Non-pigmented ciliary epithelial cell (primary cell): ENCODE measurements at regions not wholly inside any gene's neighbourhood (a gene's known extent, or its start where the extent isn't known, plus 50 kb on each side); places are given as distances from the start of the nearest gene placed in this dataset.
A peak's percentile ranks its signal among the peaks of the same experiment; 100 is the strongest.

Experiments used
- DNase-seq: peaks from one replicate; pipeline ENCODE4 v3.0.0-alpha.2; 2010; ENCODE audit warnings: low read depth

DNA sequence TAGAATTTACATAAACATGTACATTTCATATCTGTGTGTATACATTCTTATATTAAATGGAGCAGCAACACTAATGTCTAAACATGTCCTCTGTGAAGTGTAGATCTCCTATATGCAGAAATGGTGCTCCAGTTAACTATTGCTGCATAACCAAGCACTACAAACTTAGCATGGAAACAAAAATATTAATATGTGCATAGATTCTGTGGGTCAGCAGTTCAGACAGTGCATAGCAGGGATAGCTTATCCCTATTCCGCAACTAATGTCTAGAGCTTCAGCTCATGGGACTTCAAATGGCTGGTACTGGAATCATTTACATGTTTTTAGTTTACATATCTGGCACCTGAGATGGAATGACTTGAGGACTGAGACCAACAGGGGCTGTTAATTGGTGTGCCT is 652.1 kb downstream of the TLE4 start:
- DNase-seq: no peak

DNA sequence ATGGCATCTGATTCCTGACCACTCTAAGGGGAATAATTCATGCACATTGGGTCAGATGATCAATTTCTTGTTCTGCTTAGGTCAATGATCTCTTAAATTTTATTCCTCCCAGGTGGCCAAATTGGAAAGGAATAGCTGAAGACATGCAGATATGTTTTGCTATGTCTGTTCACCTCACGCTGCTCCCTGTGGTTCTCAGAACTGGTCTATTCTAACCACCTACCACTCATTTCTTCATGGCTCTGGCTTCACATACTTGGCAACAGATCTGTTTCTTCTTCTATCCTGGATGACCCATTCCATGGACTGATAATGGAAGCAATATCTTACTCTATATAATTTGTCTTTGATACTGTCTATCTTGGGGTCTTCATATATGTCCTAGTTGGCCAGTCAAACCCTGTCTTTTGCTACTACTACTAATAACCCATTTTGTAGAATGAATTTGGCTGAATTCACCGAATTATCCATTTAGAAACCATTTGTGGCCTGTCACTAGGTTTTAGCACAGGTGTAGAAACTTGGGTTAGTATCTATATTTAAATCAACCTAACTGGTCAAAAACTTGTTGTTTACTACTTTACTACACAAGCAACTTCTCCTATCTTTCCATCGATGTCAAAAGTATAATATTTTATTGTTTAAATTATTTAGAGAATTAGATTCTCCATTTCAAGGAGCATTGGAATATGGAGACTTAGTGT is 650.9 kb downstream of the TLE4 start:
- DNase-seq: no peak

DNA sequence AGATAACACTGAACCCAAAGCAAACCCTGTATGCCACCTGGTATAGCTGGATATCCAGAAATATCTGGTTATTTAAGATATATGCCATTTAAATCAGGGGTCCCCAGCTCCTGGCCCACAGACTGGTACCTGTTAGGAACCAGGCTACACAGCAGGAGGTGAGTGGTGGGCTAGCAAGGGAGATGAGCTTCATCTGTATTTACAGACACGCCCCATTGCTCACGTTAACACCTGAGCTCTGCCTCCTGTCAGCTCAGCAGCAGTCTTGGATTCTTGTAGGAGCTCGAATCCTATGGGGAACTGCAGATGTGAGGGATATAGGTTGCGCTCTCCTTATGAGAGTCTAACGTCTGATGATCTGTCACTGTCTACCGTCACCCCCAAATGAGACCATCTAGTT is 646.6 kb downstream of the TLE4 start:
- no peak for DNase-seq

DNA sequence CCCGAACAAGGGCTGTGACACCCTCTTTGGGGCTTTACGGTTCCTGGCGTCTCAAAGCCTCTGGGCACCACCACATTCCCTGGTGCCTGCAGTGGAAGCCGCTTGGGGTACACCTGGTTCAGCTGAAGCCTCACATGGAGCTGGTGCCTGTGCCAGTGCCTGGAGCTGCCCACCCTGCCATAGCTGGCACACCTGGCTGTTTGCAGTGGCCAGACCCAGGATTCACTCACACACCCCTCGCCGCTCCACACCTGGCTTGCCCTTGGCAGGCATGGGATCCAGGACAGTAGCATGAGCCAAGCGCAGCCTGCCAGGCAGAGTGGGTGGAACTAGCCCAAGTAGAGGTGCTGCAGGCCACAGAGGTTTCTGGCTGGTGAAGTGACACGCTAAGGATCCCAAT is 641.8 kb downstream of the TLE4 start:
- DNase-seq: no peak

DNA sequence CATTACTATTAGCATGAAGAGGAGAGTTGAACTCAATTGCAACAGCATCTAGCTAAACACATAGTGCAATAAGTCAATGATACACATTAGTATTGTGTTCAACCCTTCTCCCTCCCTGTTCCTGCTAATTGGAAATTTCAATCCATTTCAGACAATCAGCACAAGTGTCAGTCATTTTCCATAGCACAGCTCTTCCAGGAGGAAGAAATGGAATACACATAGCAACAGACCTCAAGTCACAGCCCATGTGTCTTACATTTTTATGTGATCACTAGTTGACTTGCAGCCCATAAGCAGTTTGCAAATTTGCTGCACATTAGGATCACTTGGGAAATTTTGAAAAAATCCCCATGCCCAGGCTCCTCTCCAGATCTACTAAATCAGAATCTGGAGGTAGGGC is 636.9 kb downstream of the TLE4 start:
- DNase-seq: no peak

DNA sequence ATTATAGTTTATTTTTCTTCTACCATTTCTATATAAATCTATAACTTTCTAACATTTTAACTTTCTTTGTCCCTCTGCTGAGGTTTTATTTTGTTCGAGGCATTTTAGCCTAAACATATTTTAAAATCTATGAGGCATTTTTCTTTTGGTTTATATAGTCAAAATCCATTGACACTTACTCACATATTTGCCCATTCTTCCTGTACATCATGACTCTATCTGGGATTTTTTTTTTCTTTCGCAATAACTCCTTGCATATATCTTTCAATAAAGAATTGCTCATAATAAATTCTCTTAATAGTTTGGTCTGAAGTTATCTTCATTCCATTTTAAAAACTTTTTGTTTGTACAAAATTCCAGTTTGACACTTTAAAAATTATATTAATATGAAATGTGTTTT is 632.3 kb downstream of the TLE4 start:
- DNase-seq: no peak

DNA sequence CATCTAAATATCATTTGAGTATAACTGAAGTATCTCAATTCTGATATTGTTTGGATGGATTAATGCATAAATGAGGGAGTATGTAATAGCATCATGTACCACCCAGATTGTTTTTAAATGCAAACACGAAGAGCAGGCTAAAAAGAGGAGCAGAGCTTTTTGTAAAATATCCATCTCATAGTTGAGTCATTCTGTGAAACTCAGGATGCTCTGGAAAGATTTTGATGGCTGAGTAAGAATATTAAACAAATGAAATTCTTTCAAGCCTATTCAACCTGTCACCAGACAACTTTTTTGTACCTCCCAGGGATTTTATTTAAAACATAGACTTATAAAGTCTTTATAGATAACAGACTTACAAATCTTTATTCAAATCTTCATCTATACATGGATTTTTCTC is 625.9 kb downstream of the TLE4 start:
- peak; percentile 26 for DNase-seq

- DNase-seq: no peak
These were observed 619.3 kb downstream of the TLE4 start for GRCh38 chr9:80191108-80191507.

- no peak for DNase-seq
These were observed 616.8 kb downstream of the TLE4 start for GRCh38 chr9:80188579-80188978.

- DNase-seq: no peak
These were observed 613.5 kb downstream of the TLE4 start for GRCh38 chr9:80185112-80185738.

DNA sequence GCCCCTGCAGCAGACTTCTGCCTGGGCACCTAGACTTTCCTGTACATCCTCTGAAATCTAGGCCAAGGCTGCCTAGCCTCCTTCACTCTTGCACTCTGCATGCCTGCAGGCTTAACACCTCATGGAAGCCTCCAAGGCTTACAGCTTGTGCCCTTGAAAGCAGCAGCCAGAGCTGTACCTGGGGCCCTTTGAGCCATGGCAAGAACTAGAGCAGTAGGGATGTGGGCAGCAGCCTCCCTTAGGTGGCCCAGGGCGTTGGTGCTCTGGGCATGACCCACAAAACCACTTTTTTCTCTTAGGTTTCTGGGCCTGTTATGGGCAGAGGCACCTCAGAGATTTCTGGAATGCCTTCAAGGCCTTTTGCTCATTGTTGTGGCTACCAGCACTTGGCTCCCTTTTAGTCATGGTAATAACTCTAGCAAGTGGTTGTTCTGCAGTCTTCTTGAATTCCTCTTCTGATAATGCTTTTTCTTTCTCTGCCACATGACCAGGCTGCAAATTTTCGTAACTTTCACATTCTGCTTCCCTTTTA is 606.2 kb downstream of the TLE4 start:
- no peak for DNase-seq

DNA sequence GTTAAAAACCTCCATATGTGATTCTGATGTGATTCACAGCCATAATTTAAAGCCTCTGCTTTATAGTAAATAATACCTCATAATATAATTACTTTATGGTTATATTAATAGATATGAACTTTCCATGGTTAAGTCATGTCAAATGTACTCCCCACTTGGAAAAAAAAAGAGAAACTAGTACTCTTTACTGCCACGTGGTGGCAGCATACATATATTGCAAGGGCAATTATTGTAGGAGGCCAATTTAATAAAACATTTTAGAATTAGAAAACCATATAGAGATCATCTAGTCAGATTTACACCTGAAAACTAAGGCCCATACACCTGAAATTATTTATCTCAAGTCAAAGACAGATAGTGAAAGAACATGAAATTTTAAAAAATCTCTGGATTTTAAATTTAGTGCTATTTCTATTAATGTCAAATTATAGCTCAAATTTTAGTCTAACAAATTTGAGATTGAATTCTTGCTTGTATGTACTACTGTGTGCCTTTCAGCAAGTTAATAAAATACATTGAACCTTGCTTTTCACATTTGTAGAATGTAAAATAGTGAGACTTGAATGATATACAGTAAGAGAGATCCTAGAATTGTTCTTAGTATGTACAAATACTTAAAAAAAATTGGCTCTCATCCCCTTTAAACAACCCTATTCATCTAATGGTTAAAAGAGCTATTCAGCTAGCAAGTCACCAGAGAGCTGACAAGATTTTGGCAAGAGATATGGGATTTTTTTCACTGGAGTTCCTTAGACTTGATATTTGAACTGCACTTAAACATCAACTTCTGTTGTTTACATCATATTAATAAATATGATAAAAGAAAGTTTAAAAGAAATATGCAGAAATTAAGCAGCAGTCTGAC is 603.8 kb downstream of the TLE4 start:
- DNase-seq: no peak

DNA sequence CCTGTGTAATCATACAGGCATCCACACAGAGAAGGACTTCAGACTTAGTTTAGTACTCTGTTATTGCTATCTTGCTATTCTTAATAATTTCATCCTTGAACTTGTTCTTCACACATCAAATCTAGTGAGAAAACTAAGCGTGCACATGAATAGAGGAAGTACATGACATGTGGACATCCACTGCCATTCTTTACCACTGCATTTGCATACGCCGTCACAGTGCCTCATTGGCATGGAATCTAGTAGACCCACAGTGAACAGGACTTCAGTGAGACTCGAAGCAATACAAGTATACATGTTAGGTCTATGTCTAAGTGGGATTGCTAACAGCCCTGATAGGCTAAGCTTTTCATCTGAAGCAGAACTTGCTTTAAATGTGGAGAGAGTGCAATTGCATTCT is 592.1 kb downstream of the TLE4 start:
- no peak for DNase-seq

- no peak for DNase-seq
These were observed 586.9 kb downstream of the TLE4 start for GRCh38 chr9:80158554-80159170.

DNA sequence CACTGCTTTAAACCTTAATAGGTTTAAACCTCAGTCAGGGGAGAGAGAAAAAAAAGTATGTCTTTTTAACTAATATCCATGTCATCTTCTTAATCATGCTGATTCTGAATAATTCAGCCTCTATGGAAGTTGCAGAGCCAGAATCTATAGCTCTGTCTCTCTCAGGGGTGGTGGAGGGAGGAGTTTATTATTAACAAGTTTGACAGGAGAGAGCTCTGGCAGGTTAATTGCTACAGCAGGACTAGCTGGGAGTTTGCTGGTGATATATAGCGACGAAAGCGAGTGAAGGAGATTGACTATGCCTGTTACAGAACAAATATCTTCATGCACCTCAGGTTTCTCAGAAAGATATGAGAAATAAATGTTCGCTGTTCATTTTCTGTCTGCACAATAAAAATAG is 586.4 kb downstream of the TLE4 start:
- DNase-seq: no peak

GRCh38 chr9:80157561-80157983 is 585.8 kb downstream of the TLE4 start:
- no peak for DNase-seq

DNA sequence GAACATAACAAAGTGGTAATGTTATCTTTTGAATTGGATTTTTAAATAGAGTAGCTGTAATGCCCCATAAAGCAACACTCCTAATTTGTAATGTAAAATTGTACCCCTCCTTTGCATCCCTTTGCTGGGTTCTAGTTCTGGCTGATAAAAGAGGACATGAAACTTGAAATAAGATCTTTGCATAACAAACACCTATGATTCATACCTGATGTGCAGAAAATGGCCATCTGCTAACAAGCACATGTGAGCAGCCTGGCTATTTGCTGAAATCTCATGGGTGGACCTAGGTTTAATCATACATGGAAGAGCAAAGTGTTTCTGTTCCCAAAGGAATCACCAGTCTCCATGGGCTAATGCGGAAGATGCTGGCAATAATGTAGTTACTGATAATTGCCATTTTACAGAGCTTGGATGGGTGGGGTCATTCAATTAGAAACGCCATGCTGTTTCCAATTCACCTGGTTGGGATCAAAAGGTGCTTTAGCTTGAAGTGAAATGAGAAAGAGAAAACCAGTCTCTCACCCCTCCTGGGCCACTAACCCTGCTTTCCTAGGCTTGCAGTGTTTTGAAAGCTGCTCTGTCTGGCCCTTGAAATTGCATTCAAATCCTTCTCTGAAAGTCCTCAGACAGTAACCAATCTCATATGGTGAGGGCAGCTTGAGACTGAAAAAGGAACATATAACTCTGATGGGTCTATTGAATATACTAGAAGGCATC is 585.1 kb downstream of the TLE4 start:
- DNase-seq: no peak

GRCh38 chr9:80156262-80156661 is 584.5 kb downstream of the TLE4 start:
- DNase-seq: no peak

DNA sequence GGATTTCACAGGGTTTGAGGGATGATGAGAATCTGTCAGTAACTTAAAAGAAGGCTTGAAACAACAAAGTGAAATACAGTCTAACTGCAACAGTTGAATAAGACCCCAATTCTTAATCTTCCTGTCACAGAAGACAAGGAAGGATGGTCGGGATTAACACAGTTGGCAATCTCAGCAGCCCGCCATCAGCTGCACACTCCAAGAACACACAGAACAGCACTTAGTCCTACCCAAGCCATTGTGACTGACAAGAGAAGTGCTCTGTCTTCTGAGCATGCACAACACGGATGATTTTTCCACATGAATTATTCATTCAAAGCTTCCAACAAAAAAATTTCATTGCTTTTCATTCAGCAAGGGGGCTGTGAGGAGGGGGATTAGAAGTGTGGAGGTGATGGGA is 576.1 kb downstream of the TLE4 start:
- no peak for DNase-seq

DNA sequence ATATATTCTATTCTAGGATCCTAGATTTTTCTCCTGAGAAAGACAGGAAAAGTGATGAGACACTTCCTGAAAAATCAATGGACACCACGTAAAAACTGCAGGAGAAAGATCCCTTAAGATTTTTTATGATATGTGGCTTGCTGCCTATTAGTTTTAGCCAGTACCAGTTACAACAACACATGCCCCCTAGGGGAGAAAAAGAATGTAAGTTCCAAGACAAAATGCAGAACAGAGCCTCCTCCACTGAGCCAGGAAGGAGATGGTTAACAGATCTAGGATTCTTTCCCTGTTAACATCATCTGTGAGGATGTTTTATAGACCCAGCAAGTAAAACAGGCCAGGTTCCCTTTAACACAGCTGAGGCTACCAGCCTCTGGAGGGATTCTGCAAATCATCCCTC is 574.7 kb downstream of the TLE4 start:
- DNase-seq: no peak

- no peak for DNase-seq
These were observed 573.1 kb downstream of the TLE4 start for GRCh38 chr9:80144856-80145255.

DNA sequence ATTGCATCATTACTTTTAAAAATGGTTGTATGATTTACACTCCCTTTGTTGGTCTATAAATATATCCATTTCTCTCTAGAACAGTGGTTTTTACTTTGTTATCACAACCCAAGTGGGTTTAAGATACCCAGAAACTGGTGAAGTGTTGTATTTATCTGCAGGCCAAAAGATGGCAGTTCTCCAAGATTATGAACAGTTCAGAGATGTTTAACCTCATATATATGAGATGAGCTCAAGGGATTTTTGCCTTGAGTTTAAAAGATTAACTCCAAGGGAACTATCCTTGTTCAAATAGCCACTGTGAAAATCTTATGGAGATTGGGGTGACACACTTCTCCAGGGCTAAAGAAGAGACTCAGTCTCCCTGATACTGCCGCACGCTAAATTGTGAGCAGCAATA is 572.6 kb downstream of the TLE4 start:
- no peak for DNase-seq
